ENCODE measurements at regions not wholly inside any gene's neighbourhood (a gene's known extent, or its start where the extent isn't known, plus 50 kb on each side); places are given as distances from the start of the nearest gene placed in this dataset.

DNA sequence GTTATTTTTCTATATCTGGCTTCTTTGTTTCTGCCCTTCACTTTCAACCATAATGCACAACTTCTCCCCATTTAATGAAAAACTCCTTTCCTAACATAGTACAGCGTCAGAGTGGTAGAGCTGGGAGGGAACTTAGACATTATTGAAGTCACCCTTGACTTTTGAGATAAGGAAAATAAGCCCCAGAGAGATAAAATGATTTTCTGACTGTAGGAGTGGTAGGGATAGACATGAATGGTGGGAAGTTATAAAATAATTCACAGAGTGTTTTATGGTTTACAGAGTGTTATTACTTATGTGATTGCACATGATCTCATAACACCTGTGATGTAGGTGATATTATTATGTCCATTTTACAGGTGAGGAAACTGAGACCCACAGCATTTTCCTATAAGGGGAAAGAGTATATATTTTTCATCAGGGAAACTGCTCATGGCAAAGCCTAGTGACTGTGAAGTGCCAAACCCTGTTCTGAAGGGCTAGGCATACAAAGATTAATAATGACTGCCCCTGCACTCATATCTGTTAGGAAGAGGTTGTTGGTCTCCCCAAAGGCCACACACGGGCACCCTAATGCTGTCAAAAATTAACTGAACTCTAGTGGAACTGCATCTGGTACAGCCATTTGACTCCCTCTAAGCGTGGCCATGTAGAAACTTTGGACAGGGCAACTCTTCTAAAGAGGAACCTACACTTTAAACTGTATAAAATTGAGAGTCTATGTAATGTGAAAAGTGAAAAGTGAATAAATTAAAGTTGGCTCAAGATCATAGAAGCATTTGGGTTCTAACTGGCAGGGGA is 61.1 kb upstream of the PICALM start:
- no peak for DNase-seq (ENCODE audit: low read depth, low spot score)
- H3K4me3 ChIP-seq (ENCODE audit: low read length), result no peak overlapping the region

DNA sequence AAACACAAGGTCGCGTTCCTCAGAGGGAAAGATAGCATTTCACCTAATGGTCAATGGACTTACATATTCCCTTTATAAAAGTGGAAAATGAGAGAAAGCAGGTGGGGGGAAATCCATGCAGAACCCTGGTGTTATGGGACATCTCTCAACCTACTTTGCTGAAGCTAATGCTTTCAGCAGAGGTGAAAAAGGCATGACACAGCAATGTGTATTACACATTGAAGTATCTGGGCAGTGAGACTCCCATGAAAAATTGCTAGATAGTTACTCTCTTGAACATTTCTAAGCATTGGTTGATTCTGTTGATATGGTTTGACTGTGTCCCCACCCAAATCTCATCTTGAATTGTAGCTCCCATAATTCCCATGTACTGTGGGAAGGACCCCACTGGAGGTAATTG is 60.0 kb upstream of the PICALM start:
- H3K4me3 ChIP-seq (ENCODE audit: low read length), result no peak overlapping the region
- no peak for DNase-seq (ENCODE audit: low read depth, low spot score)

DNA sequence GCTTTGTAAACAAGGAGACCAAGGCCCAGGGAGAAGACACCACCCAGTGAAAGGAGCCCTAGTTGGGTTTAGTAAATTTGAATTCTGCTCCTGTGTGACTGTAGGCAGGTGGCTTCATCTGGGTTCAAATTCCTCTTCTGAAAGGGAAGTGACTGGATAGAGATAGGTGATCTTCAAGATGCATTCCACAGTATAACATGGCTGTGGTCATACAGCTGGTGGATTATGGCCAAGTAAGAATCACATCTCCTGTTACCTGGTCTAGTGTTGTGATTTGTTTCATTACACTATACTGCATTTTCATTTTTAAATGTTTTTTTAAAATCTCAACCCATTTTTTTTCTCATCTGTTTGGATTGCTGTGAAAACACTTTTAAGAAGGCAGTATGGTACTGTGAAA is 58.0 kb upstream of the PICALM start:
- H3K4me3 ChIP-seq (ENCODE audit: low read length), result no peak overlapping the region
- no peak for DNase-seq (ENCODE audit: low read depth, low spot score)

DNA sequence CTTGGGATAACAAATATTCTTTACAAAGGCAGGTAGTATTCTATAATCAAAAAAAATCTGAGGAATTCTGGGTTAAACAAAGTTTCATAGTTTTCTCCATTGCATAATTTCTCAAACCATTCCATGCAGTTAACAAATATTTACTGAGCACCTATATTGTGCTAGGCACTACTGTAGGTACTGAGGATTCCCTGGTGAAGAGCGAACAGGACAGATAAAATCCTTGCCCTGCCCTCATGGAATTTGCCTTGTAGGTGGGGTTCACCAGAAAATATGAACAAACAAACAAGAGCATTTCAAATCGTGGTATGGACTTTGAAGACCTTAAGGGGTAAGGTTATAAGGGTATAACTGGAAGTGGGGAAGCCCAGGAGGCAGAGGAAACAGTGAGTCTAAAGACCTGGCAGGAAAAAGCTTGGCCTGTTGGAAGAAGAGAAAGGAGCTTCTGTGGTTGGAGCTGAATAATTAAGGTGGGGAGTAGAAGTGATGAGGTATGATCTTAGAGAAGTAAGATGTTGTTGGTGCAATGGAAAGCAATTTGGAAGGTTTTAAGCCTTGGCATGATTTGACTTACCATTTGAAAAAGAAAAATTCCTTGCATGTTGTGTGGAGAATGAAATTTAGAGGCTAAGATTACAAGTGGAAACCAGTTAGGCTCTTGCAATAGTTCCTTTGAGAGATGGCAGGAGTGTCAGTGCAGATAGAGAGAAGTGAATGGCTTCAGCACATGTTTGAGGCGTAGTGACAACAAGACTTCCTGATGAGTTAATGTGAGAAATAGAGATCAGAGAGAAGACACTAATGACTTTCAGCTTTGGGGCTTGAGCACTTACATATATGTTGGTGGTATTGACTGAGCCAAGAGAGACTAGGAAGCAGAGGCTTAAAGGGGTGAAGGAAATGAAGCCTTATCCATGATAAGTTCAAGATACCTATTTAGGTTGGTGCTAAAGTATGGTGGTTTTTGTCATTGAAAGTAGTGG is 55.7 kb upstream of the PICALM start:
- DNase-seq (ENCODE audit: low read depth, low spot score), result no peak
- no peak overlapping the region for H3K4me3 ChIP-seq (ENCODE audit: low read length)

DNA sequence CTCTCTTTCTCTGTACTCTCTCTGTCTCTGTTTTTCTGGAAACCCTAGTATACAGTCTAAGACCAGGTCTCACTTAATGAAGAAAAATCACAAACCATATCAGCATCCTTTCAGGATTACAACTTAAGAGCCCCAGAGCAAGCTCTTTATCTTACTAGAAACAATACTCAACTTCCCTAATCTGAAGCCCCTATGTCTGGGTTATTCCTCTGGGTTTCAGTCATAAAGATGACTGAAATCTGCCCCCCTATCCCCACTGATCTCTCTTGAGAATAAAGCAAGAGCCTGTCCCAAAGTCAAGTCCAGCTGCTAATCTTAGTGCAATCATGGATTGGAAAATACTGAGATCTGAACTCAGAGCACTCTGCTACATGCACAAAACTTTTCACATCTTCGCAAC is 53.9 kb upstream of the PICALM start:
- no peak overlapping the region for H3K4me3 ChIP-seq (ENCODE audit: low read length)
- DNase-seq (ENCODE audit: low read depth, low spot score), result no peak

DNA sequence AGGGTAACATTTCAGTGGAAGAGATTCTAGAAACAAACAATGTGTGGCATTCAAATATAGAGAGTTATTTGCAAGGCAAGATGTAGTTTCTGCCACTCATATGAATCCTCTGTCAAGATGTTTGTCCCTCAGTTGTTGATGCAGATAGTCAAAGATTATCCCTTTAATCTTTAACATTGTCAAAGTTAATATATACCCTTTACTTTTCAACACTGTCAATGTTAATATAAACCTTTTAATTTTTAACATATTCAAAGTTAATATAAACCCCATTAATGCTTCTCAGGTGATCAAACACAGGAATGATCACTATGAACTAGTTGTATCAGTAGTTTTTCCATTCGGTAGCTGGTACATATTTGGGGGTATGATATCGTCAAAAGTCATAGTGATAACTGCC is 51.9 kb upstream of the PICALM start:
- DNase-seq (ENCODE audit: low read depth, low spot score), result no peak
- H3K4me3 ChIP-seq (ENCODE audit: low read length), result no peak overlapping the region

DNA sequence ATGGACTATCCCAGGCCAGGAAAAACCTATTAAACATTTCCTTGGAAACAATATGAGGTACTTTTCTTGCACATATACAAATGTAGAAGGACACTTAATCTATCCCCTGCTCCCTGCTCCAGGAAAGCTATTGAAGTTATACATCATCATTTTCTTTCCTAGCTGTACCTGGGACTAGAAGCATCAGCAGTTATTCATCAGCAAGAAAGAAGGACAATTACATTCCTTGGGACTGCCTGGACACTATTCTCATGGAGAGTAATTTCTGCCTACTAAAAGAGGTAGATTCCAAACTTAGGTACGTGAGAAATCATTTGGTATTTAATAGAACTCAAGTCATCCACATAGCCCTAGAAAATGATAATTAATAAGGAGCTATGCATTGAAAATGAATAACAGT is 51.0 kb upstream of the PICALM start:
- no peak overlapping the region for H3K4me3 ChIP-seq (ENCODE audit: low read length)

DNA sequence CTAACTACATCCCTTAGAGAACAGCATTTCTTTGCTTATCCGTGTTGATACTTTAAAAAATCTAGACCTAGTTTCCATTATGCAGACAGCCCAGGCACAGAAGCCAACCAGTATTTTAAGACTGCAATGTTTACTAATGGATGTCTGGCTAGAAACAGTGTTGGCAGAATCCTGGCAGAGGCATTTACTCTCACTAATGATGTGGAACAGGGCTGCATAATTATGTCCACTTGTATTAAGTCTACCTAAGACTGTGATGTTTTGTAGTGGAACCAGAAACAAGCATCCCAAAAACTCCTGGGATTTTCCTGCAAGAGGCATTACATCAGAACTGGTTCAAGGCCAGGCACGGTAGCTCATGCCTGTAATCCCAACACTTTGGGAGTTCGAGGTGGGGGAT is 50.2 kb upstream of the PICALM start:
- DNase-seq (ENCODE audit: low read depth, low spot score), result no peak
- no peak overlapping the region for H3K4me3 ChIP-seq (ENCODE audit: low read length)

More for the DNA sequence above, 51.0 kb upstream of the PICALM start:
- DNase-seq (ENCODE audit: low read depth, low spot score), result no peak
